Stimulated activated CD4-positive, alpha-beta T cell treated with anti-CD3 and anti-CD28 coated beads, Interleukin-12 subunit alpha, Interleukin-12 subunit beta, amount 100 ng/mL, for 48 hours (primary cell): ENCODE measurements at regions not wholly inside any gene's neighbourhood (a gene's known extent, or its start where the extent isn't known, plus 50 kb on each side); places are given as distances from the start of the nearest gene placed in this dataset.
"Not testable (repeated sequence)": the region's sequence is repeated elsewhere in the genome, so short reads cannot be mapped to it uniquely, and the experiment has no call there.

Experiments used
- DNase-seq, 3 donors: peaks; one replicate each; pipeline ENCODE4 v3.0.0-alpha.2; 2020; ENCODE audit warnings: low read depth in 2 of 3, low spot score in 1 of 3

GRCh38 chr2:242098445-242099128 lies 229.1 kb downstream of the RTP5 start:
- no peak for DNase-seq

GRCh38 chr2:242103093-242103492 lies 233.6 kb downstream of the RTP5 start:
- DNase-seq, result not testable (repeated sequence)

- not testable (repeated sequence) for DNase-seq
Measured at GRCh38 chr2:242104202-242104956, 234.8 kb downstream of the RTP5 start.

- DNase-seq, result not testable (repeated sequence)
Measured at GRCh38 chr2:242107065-242107464, 237.5 kb downstream of the RTP5 start.

GRCh38 chr2:242108797-242109500 lies 239.4 kb downstream of the RTP5 start:
- not testable (repeated sequence) for DNase-seq

- not testable (repeated sequence) for DNase-seq
Measured at GRCh38 chr2:242109819-242110218, 240.3 kb downstream of the RTP5 start.

GRCh38 chr2:242111954-242112353 lies 242.4 kb downstream of the RTP5 start:
- not testable (repeated sequence) for DNase-seq

- not testable (repeated sequence) for DNase-seq
Measured at GRCh38 chr2:242113492-242113891, 244.0 kb downstream of the RTP5 start.

- not testable (repeated sequence) for DNase-seq
Measured at GRCh38 chr2:242116676-242117075, 247.1 kb downstream of the RTP5 start.

- DNase-seq, result not testable (repeated sequence)
Measured at GRCh38 chr2:242117305-242117704, 247.8 kb downstream of the RTP5 start.

- DNase-seq, result not testable (repeated sequence)
Measured at GRCh38 chr2:242119682-242120081, 250.2 kb downstream of the RTP5 start.

- DNase-seq, result not testable (repeated sequence)
Measured at GRCh38 chr2:242130682-242131081, 261.2 kb downstream of the RTP5 start.

GRCh38 chr2:242159921-242160320 lies 290.4 kb downstream of the RTP5 start:
- DNase-seq, result not testable (repeated sequence)

- not testable (repeated sequence) for DNase-seq
Measured at GRCh38 chr2:242165115-242165514, 295.6 kb downstream of the RTP5 start.

GRCh38 chr2:242171290-242171689 lies 301.8 kb downstream of the RTP5 start:
- not testable (repeated sequence) for DNase-seq
